Type B pancreatic cell (in vitro differentiated cells): ENCODE measurements at regions not wholly inside any gene's neighbourhood (a gene's known extent, or its start where the extent isn't known, plus 50 kb on each side); places are given as distances from the start of the nearest gene placed in this dataset.
"Not testable (repeated sequence)": the region's sequence is repeated elsewhere in the genome, so short reads cannot be mapped to it uniquely, and the experiment has no call there.

Source experiments
- DNase-seq: peaks from one replicate; pipeline ENCODE4 v3.0.0; 2021; ENCODE audit warnings: mixed read lengths; ENCODE audit not compliant: unreplicated experiment; ENCODE audit errors: extremely low spot score
- H3K27ac Mint-ChIP-seq: 2 replicates; pipeline ENCODE4 v1.8.0; 2021; ENCODE audit warnings: mild to moderate bottlenecking, mixed read lengths
- H3K27me3 Mint-ChIP-seq: 2 replicates; pipeline ENCODE4 v1.8.0; 2021; ENCODE audit warnings: mixed read lengths
- H3K36me3 Mint-ChIP-seq: 2 replicates; pipeline ENCODE4 v1.8.0; 2021; ENCODE audit warnings: mixed read lengths
- H3K4me1 Mint-ChIP-seq: one replicate; pipeline ENCODE4 v1.8.0; 2021; ENCODE audit warnings: mixed read lengths; ENCODE audit not compliant: unreplicated experiment
- H3K4me3 Mint-ChIP-seq: 2 replicates; pipeline ENCODE4 v1.8.0; 2021; ENCODE audit warnings: mild to moderate bottlenecking, mixed read lengths
- H3K9me3 Mint-ChIP-seq: 2 replicates; pipeline ENCODE4 v1.8.0; 2021; ENCODE audit warnings: mixed read lengths
- CTCF ChIP-seq: fragments of 200-600 bp; sonication (generic); conservative IDR thresholded peaks from 2 replicates; pipeline ENCODE4 v1.5.0; 2021; ENCODE audit warnings: antibody characterized with exemption, mild to moderate bottlenecking

GRCh38 chr18:54662986-54663385 lies 71.9 kb downstream of the DYNAP start:
- Mint-ChIP-seq H3K9me3 (no peaks in the 10 kb centered on the region), H3K27ac (no peak overlapping the region), H3K27me3 (peaks cover 3% of the 10 kb centered on the region), H3K4me1 (no peaks in the 10 kb centered on the region), H3K4me3 (no peak overlapping the region), H3K36me3 (no peaks in the 10 kb centered on the region)
- no peak for DNase-seq
- no peak for TF ChIP-seq CTCF

- H3K4me1 Mint-ChIP-seq, H3K27me3 Mint-ChIP-seq, H3K4me3 Mint-ChIP-seq, H3K27ac Mint-ChIP-seq, H3K36me3 Mint-ChIP-seq, H3K9me3 Mint-ChIP-seq, DNase-seq: not testable (repeated sequence)
Measured at GRCh38 chr18:54669701-54670100, 78.7 kb downstream of the DYNAP start.

- no peak for DNase-seq
- no peak overlapping the region for H3K4me3 Mint-ChIP-seq
- TF ChIP-seq CTCF, result peak; percentile 88
- no peaks in the 10 kb centered on the region for H3K36me3 Mint-ChIP-seq
- H3K27me3 Mint-ChIP-seq, result no peaks in the 10 kb centered on the region
- H3K9me3 Mint-ChIP-seq, result no peaks in the 10 kb centered on the region
- peaks cover 5% of the 10 kb centered on the region for H3K4me1 Mint-ChIP-seq
- H3K27ac Mint-ChIP-seq, result no peak overlapping the region
Measured at GRCh38 chr18:54671291-54671881, 80.3 kb downstream of the DYNAP start.

GRCh38 chr18:54672109-54672508 lies 81.1 kb downstream of the DYNAP start:
- no peak for DNase-seq
- H3K27me3 Mint-ChIP-seq, result no peaks in the 10 kb centered on the region
- no peak overlapping the region for H3K27ac Mint-ChIP-seq
- no peaks in the 10 kb centered on the region for H3K9me3 Mint-ChIP-seq
- peaks cover 5% of the 10 kb centered on the region for H3K4me1 Mint-ChIP-seq
- no peaks in the 10 kb centered on the region for H3K36me3 Mint-ChIP-seq
- no peak for TF ChIP-seq CTCF
- no peak overlapping the region for H3K4me3 Mint-ChIP-seq

- TF ChIP-seq CTCF, result no peak
- Mint-ChIP-seq H3K4me3 (no peak overlapping the region), H3K36me3 (no peaks in the 10 kb centered on the region), H3K4me1 (peaks cover 5% of the 10 kb centered on the region), H3K27me3 (no peaks in the 10 kb centered on the region), H3K27ac (peak overlapping the region; percentile 37), H3K9me3 (no peaks in the 10 kb centered on the region)
- no peak for DNase-seq
Measured at GRCh38 chr18:54672846-54673475, 81.9 kb downstream of the DYNAP start.

- Mint-ChIP-seq H3K27me3 (no peaks in the 10 kb centered on the region), H3K27ac (no peak overlapping the region), H3K4me1 (peaks cover 5% of the 10 kb centered on the region), H3K9me3 (no peaks in the 10 kb centered on the region), H3K36me3 (no peaks in the 10 kb centered on the region), H3K4me3 (no peak overlapping the region)
- no peak for DNase-seq
- no peak for TF ChIP-seq CTCF
Measured at GRCh38 chr18:54673936-54674335, 82.9 kb downstream of the DYNAP start.
